ENCODE measurements at regions not wholly inside any gene's neighbourhood (a gene's known extent, or its start where the extent isn't known, plus 50 kb on each side); places are given as distances from the start of the nearest gene placed in this dataset.

DNA sequence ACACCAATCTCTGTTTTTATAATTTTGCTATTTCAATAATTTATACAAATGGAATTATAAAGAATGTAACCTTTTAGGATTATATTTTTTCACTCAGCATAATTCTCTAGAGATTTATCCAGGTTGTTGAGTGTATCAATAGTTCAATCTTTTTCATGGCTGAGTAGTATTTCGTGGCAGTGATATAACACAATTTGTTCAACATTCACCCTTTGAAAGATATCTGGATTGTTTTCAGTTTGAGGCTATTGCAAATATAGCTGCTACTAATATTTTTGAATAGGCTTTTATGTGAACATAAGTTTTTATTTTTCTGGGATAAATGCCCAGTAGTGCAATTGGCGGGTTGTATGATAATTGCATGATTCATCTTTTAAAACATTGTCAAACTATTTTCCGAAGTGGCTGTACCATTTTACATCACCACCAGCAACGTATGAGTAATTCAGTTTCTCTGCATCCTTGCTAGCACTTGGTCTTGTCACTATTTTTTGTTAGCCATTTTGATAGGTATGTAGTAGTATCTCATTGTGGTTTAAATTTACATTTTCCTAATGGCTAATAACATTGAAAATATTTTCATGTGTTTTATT lies 55.6 kb upstream of the ABCD3 start:
- H3K4me1 ChIP-seq: no peaks in the 10 kb centered on the region
- H3K9me3 ChIP-seq: peaks cover 0 to 21% (median 12%) of the 10 kb centered on the region in 8 donors
- TF ChIP-seq POLR2A (IDR thresholded peaks at IDR 0.05) (no peak), POLR2AphosphoS5 (IDR thresholded peaks at IDR 0.05) (no peak)
- TF ChIP-seq, protein P1, sequence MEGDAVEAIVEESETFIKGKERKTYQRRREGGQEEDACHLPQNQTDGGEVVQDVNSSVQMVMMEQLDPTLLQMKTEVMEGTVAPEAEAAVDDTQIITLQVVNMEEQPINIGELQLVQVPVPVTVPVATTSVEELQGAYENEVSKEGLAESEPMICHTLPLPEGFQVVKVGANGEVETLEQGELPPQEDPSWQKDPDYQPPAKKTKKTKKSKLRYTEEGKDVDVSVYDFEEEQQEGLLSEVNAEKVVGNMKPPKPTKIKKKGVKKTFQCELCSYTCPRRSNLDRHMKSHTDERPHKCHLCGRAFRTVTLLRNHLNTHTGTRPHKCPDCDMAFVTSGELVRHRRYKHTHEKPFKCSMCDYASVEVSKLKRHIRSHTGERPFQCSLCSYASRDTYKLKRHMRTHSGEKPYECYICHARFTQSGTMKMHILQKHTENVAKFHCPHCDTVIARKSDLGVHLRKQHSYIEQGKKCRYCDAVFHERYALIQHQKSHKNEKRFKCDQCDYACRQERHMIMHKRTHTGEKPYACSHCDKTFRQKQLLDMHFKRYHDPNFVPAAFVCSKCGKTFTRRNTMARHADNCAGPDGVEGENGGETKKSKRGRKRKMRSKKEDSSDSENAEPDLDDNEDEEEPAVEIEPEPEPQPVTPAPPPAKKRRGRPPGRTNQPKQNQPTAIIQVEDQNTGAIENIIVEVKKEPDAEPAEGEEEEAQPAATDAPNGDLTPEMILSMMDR (IDR thresholded peaks at IDR 0.05 in 8 of 11, conservative IDR thresholded peaks at IDR 0.05 in 3 of 11): no peak
- H3K36me3 ChIP-seq: no peaks in the 10 kb centered on the region
- H3K27ac ChIP-seq: no peak overlapping the region
- no peak for DNase-seq
- 76 to 93% (median 84%) methylated on average over 4 of the region's 4 CpGs for WGBS, 5 donors
- no peak overlapping the region for H3K4me3 ChIP-seq
- intact Hi-C loops (cut with DNase I; ENCODE audit: low total_unique reads): no loop called here
- no peaks in the 10 kb centered on the region for H3K27me3 ChIP-seq (replicated peaks in 1 of 7)

DNA sequence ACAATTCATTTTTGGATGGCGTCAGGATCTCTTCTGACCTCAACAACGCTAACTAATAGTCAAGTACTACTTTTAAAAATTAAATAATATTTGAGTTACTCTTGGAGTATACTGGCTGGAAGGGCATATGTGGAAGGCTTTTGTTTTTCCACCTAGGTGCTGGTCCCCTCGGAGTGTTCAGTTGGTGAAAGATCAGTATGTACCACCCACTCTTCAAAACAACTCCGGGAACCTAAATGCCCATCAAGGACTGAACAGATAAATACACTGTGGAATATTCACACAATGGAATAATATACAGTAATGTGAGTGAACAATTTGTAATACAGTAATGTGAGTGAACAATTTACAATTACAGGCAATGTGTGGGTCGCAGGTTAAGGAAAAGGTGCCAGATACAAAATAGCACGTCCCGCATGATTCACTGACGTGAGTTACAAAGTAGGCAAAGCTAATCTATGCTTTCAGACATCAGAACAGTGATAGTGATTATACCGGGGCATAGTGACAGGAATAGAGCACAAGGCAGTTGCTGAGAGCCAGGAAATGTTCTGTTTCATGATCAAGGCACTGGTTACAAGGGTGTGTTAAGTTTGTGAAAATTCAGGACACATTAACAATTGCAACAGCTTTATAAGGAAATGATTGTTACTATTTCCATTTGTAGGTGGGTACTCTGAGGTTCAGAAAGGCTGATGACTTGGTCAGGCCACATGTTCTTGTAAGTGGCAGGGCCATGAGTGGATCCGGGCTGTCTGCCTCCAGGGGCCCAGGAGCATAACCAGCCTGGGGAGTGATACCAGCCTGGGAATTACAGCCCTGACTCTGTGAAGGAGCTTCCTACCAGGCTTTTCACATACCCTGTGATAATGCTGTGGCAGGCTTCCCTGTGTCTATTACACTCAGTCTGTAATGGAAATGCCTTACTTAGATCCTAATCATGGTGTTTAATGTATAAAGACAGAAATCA lies 59.3 kb upstream of the ABCD3 start:
- 86 to 93% (median 91%) methylated on average over 10 of the region's 10 CpGs for WGBS, 5 donors
- no peaks in the 10 kb centered on the region for H3K36me3 ChIP-seq
- no peak overlapping the region for H3K4me3 ChIP-seq
- no peak for DNase-seq
- H3K27ac ChIP-seq: no peak overlapping the region
- H3K9me3 ChIP-seq: peaks cover 0 to 11% (median 5%) of the 10 kb centered on the region in 8 donors
- intact Hi-C loops (cut with DNase I; ENCODE audit: low total_unique reads): no loop called here
- TF ChIP-seq POLR2A (IDR thresholded peaks at IDR 0.05): no peak
- TF ChIP-seq, protein P1 (IDR thresholded peaks at IDR 0.05 in 8 of 11, conservative IDR thresholded peaks at IDR 0.05 in 3 of 11): no peak
- no peak for TF ChIP-seq POLR2AphosphoS5 (IDR thresholded peaks at IDR 0.05)
- no peaks in the 10 kb centered on the region for H3K4me1 ChIP-seq
- peaks cover 0 to 4% (median 0%) of the 10 kb centered on the region in 7 donors for H3K27me3 ChIP-seq (replicated peaks in 1 of 7)

DNA sequence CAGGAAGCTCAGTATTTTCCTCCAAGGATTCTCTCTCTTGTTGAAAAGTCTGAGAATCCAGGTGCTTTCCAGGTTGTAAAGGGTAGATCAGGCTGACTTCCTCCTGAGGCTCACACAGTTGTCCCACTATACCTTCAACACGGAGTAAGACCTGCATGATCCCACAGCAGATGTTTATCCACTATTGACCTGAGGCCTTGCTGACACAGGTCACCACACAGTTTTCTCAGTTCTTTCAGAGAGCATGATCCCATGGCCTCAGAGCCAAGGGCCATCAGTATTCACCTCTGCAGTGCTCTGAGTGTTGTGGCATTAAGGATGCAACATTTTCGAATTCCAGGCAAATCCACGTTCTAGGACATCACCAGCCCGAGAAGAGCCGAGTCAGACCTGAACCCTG lies 60.5 kb upstream of the ABCD3 start:
- H3K4me1 ChIP-seq: no peaks in the 10 kb centered on the region
- no peak for DNase-seq
- no peak overlapping the region for H3K27ac ChIP-seq
- H3K27me3 ChIP-seq (replicated peaks in 1 of 7): peaks cover 0 to 15% (median 0%) of the 10 kb centered on the region in 7 donors
- no peaks in the 10 kb centered on the region for H3K36me3 ChIP-seq
- H3K4me3 ChIP-seq: no peak overlapping the region
- TF ChIP-seq POLR2A (IDR thresholded peaks at IDR 0.05): no peak
- TF ChIP-seq POLR2AphosphoS5 (IDR thresholded peaks at IDR 0.05): no peak
- TF ChIP-seq, protein P1 (IDR thresholded peaks at IDR 0.05 in 8 of 11, conservative IDR thresholded peaks at IDR 0.05 in 3 of 11): no peak
- intact Hi-C loops (cut with DNase I; ENCODE audit: low total_unique reads): no loop called here
- peaks cover 0 to 6% (median 4%) of the 10 kb centered on the region in 8 donors for H3K9me3 ChIP-seq
- 82 to 92% (median 86%) methylated on average over 5 of the region's 5 CpGs for WGBS, 5 donors

DNA sequence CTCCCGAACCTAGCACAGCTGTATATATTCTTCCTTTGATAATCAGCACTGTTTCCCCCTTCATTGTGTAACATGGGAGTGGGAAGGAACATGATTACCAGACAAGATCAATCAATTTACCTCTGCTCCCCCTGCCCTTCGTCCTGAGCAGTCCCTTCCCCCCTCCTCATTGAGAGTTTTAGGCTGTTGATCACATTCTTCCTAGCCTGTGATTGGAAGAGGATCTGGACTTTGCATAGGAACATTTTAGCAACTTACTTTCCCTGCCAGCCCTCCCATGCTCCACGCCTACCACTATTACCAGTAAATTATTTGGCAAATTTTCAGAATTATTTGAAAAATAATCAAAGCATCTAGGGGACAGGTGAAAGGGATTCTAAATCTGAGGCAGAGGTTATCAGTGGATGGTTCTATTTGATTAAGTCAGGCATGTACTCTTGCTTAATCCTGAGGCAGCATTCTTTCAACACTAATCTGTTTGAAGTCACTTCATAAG lies 62.7 kb upstream of the ABCD3 start:
- Histone ChIP-seq H3K27ac (no peak overlapping the region), H3K9me3 (no peaks in the 10 kb centered on the region), H3K36me3 (no peaks in the 10 kb centered on the region), H3K4me3 (no peak overlapping the region), H3K27me3 (replicated peaks in 1 of 7) (peaks cover 0 to 18% (median 0%) of the 10 kb centered on the region in 7 donors), H3K4me1 (no peaks in the 10 kb centered on the region)
- TF ChIP-seq POLR2A (IDR thresholded peaks at IDR 0.05) (no peak), POLR2AphosphoS5 (IDR thresholded peaks at IDR 0.05) (no peak)
- TF ChIP-seq, protein P1 (IDR thresholded peaks at IDR 0.05 in 8 of 11, conservative IDR thresholded peaks at IDR 0.05 in 3 of 11): no peak
- 53 to 75% (median 63%) methylated on average over 3 of the region's 3 CpGs for WGBS, 5 donors
- intact Hi-C loops (cut with DNase I; ENCODE audit: low total_unique reads): no loop called here
- DNase-seq: no peak
